Panc1 (cell line): ENCODE measurements at regions not wholly inside any gene's neighbourhood (a gene's known extent, or its start where the extent isn't known, plus 50 kb on each side); places are given as distances from the start of the nearest gene placed in this dataset.

Experiments used
- ATAC-seq: fragments of 200-7000 bp; cut with Tn5 transposase; 2 replicates; pipeline ENCODE4 v1.9.1; 2020; ENCODE audit warnings: mild to moderate bottlenecking, moderate library complexity
- BruUV-seq: library from RNA; stranded (reverse); fragments of 400-500 nt; replicated peaks from 2 replicates; lab custom pipeline; 2021; lab: Mats Ljungman, UMichigan
- CTCF ChIA-PET: fragments of 300-600 bp; sonication (Branson Sonifier 250); formaldehyde crosslinking; loops from one replicate; lab custom pipeline; 2022; ENCODE audit warnings: antibody characterized with exemption; lab: Charles Lee
- POLR2A ChIA-PET: fragments of 300-600 bp; sonication (Branson Sonifier 250); formaldehyde crosslinking; loops from one replicate; lab custom pipeline; 2022; ENCODE audit warnings: antibody characterized with exemption; lab: Charles Lee
- DNase-seq: peaks from one replicate; pipeline ENCODE4 v3.0.0-alpha.2; 2010; ENCODE audit warnings: low read depth, low spot score
- H3K27ac ChIP-seq: 2 replicates; pipeline ENCODE4 v1.5.1; 2011; ENCODE audit warnings: mild to moderate bottlenecking, low read length, inconsistent platforms
- H3K27me3 ChIP-seq: fragments of 200-500 bp; sonication (Bioruptor generic); 2 replicates; pipeline ENCODE4 v1.6.0; 2014; ENCODE audit warnings: low read length, inconsistent platforms; ENCODE audit not compliant: control insufficient read depth, insufficient read depth
- H3K36me3 ChIP-seq: fragments of 200-500 bp; sonication (Bioruptor generic); 2 replicates; pipeline ENCODE4 v1.5.1; 2014; ENCODE audit warnings: inconsistent platforms, mild to moderate bottlenecking, low read length, moderate library complexity; ENCODE audit not compliant: control insufficient read depth, insufficient read depth
- H3K4me1 ChIP-seq: 2 replicates; pipeline ENCODE4 v1.5.1; 2011; ENCODE audit warnings: inconsistent platforms, mild to moderate bottlenecking, low read length, moderate library complexity; ENCODE audit not compliant: control insufficient read depth, insufficient read depth
- H3K4me3 ChIP-seq, 2 experiments: 2 replicates each; pipeline ENCODE4 v1.5.1; 2011 to 2012; ENCODE audit warnings: low read depth in 2 of 2, low read length in 2 of 2, mild to moderate bottlenecking in 2 of 2, inconsistent platforms in 1 of 2, moderate library complexity in 1 of 2
- H3K9me3 ChIP-seq: fragments of 200-500 bp; sonication (Bioruptor generic); 2 replicates; pipeline ENCODE4 v1.5.1; 2014; ENCODE audit warnings: low read depth, mild to moderate bottlenecking, inconsistent platforms, low read length, moderate library complexity; ENCODE audit not compliant: control insufficient read depth, insufficient read depth
- CTCF ChIP-seq: fragments of 450-650 bp; IDR thresholded peaks from 2 replicates; pipeline ENCODE4 v1.5.1; 2017; ENCODE audit warnings: mild to moderate bottlenecking
- POLR2AphosphoS5 ChIP-seq: IDR thresholded peaks from 2 replicates; pipeline ENCODE4 v1.6.1; 2012; ENCODE audit warnings: mild to moderate bottlenecking, low read depth, low read length, moderate library complexity
- REST ChIP-seq, 2 experiments: IDR thresholded peaks; 2 replicates each; pipeline ENCODE4 v1.6.1; 2011 to 2012; ENCODE audit warnings: low read depth in 2 of 2, control low read depth in 1 of 2, low read length in 1 of 2, mild to moderate bottlenecking in 1 of 2, moderate library complexity in 1 of 2; ENCODE audit not compliant: insufficient read depth in 1 of 2
- SIN3A ChIP-seq: IDR thresholded peaks from 2 replicates; pipeline ENCODE4 v1.6.1; 2012; ENCODE audit warnings: low read depth, mild to moderate bottlenecking, low read length, moderate library complexity, borderline replicate concordance; ENCODE audit not compliant: insufficient read depth
- TCF7L2 ChIP-seq: IDR thresholded peaks from 2 replicates; pipeline ENCODE4 v1.6.1; 2011; ENCODE audit warnings: mild to moderate bottlenecking, low read depth, low read length, inconsistent platforms
- in situ Hi-C: cut with HindIII; loops from 2 replicates; pipeline ENCODE4 v1.10.0; 2016; ENCODE audit warnings: low sequenced_read_pairs, low pct_unique_long_range_greater_than_20kb
- intact Hi-C: fragments of 100-400 bp; cut with micrococcal nuclease; formaldehyde crosslinking; loops from one replicate; pipeline ENCODE4 v1.10.0; 2022; ENCODE audit not compliant: unreplicated experiment

GRCh38 chr15:99878835-99879234, 145.6 kb upstream of the LYSMD4 start:
- H3K27ac ChIP-seq: no peak overlapping the region
- no peak for TF ChIP-seq POLR2AphosphoS5
- no peak for TF ChIP-seq TCF7L2
- TF ChIP-seq SIN3A: no peak
- TF ChIP-seq REST (IDR thresholded peaks at IDR 0.05; ENCODE audit: insufficient read depth in 1 of 2, low read depth in 2 of 2, low read length in 1 of 2): no peak
- no peak for TF ChIP-seq CTCF
- H3K36me3 ChIP-seq: no peaks in the 10 kb centered on the region
- DNase-seq (no peak), ATAC-seq (no peak)
- ChIA-PET CTCF (no interaction called here), POLR2A (no interaction called here)
- no peaks in the 10 kb centered on the region for H3K4me1 ChIP-seq
- no TSS peak for BruUV-seq
- intact Hi-C loops: no loop called here
- H3K27me3 ChIP-seq: no peaks in the 10 kb centered on the region
- peaks cover 3% of the 10 kb centered on the region; the same call in 1 of the 2 replicates for H3K9me3 ChIP-seq
- no peak overlapping the region for H3K4me3 ChIP-seq
- in situ Hi-C loops: no loop called here

- Histone ChIP-seq H3K27me3 (no peaks in the 10 kb centered on the region), H3K9me3 (no peaks in the 10 kb centered on the region), H3K4me3 (no peak overlapping the region), H3K27ac (no peak overlapping the region), H3K4me1 (no peaks in the 10 kb centered on the region), H3K36me3 (no peaks in the 10 kb centered on the region; the same call in 1 of the 2 replicates)
- TF ChIP-seq POLR2AphosphoS5 (no peak), SIN3A (no peak), TCF7L2 (no peak), CTCF (no peak), REST (IDR thresholded peaks at IDR 0.05; ENCODE audit: insufficient read depth in 1 of 2, low read depth in 2 of 2, low read length in 1 of 2) (no peak)
- ATAC-seq: no peak
- DNase-seq: no peak
- ChIA-PET CTCF (no interaction called here), POLR2A (no interaction called here)
- no TSS peak for BruUV-seq
- intact Hi-C loops (no loop called here), in situ Hi-C loops (no loop called here)
Observed at GRCh38 chr15:99873451-99873850, 140.2 kb upstream of the LYSMD4 start.
